H54 (cell line): ENCODE measurements at regions not wholly inside any gene's neighbourhood (a gene's known extent, or its start where the extent isn't known, plus 50 kb on each side); places are given as distances from the start of the nearest gene placed in this dataset.

Experiments used
- DNase-seq: peaks from one replicate; pipeline ENCODE4 v3.0.0; 2011; ENCODE audit warnings: low spot score, mixed read lengths; ENCODE audit not compliant: insufficient read length
- FAIRE-seq: peaks from 3 replicates; lab custom pipeline; 2011; peaks lifted over from hg19 to GRCh38; lab: Jason Lieb, UNC
- POLR2A ChIP-seq: IDR thresholded peaks from 2 replicates; pipeline ENCODE4 v1.6.1; 2011; ENCODE audit warnings: low read depth, mild to moderate bottlenecking, low read length

DNA sequence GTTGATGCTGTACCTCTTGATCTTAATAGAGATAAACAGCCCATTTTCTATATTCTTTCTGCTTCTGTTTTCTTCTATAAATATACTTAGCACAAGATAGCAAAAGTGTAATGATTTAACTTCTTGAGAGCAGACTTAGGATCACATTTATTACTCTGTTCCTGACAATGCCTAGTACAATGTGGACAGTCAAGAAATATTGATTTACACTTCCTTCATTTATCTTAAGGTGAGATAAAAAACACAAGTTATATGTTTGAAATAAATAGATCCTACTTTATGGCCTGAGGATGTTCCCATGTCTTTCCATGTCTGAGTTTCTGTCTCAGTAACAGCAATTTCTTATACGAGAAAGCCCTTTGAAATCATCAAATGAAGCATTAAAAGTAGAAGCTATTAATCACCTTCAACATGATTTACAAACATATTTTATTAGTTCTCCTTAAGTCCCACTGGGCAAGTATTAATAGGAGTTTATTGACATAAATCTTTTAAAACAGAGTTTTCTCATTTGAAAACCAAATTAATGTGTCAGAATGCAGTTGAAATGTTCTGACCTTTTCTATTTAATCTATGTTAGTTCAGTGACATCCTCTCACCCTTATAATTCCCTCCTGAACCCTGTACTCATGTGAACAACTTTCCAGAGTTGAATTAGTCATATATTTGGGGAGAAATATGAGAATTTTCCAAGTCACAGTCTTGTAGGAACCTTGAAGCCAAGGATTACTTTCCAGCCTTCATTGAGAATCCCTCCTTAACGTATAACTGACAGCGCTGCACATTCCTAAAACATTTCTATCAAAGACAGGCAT is 1611.7 kb upstream of the TENM4 start:
- DNase-seq, result no peak
- no peak for TF ChIP-seq POLR2A
- no peak for FAIRE-seq

DNA sequence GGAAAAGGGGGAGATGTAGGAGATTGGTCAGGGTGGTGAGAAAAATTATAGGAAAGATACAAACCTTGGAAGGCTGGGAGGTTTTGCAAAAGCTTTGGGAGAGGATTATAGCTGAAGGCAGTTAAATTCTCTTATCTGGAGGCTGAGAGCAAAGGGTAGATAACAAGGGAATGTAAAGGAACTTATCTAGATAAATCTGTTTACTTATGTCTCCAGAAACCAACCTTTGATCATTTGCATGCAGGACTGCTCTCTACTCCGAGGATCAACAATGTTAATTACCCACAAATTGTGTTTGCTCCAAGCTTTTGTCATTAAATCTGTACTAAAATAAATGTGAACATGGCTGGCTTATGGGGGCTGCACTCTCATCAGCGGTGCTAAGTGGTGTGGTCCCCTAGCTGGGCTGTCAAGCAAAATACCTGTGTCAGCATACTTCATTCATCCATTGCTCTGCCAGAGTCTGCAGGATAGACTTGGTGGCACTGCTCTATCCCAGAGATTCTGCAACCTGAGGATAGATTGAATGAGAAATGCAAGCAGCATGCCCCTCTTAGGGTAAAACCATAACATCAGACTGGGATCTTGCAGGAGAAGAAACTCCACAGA is 1599.2 kb upstream of the TENM4 start:
- TF ChIP-seq POLR2A, result no peak
- DNase-seq (no peak), FAIRE-seq (no peak)

DNA sequence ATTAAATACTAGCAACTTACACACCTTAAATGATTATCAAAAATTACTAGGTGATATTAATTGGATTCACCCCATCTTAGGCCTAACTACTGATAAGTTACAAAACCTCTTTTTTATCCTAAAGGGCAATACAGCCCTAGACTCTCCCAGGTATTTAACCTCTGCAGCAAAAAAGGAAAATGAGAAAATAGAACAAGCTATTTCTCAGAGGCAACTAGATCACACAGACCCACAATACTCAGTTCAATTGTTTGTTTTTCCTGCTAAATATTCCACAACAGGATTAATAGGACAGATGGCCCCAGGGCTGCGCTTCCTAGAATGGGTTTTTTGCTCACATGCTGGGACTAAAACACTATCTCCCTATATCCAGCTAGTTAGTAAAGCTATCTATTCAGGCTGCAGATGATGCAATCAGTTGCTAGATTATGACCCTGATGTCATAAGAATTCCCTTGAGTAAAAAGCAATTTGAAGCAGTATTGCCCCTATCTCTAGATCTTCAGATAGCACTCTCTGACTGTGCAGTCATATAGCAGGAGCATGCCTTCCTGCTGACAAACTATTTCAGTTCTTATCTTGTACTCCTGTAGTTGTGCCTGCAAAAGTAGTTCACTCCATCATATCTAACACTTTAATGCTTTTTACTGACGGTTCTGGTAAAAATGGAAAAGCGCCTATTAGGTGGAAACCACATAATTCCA is 1595.5 kb upstream of the TENM4 start:
- DNase-seq, result no peak
- TF ChIP-seq POLR2A, result no peak
- no peak for FAIRE-seq

DNA sequence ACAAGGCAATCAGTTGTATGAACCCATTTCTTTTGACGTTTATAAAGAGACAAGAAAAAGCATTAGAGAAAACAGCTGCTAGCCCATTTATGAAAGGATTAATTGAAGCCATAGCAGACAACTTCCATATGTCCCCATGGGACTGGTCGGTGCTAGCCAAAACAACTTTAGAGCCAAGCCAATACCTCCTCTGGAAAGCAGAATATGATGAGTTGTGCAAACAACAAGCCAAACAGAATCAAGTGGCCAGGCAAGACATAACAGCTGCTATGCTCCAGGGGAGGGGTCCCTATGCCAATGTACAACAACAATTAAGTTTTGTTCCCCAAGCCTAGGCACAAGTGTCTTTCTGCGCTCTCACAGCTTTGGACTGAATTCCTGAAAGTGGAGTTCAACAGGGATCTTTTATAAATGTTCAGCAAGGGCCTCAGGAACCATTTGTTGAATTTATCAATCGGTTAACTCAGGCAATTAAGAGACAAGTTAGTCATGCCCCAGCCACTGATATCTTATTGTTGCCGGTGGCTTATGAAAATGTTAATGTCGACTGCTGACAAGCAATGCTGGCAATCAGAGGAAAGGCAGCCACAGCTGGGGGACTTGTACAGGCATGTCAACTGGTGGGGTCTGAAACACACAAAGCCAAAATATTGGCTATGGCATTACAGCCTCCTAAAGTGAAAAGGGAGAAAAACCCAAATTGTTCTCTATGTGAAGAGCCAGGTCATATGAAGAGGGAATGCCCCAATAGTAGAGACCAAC is 1593.1 kb upstream of the TENM4 start:
- TF ChIP-seq POLR2A, result no peak
- no peak for FAIRE-seq
- no peak for DNase-seq

DNA sequence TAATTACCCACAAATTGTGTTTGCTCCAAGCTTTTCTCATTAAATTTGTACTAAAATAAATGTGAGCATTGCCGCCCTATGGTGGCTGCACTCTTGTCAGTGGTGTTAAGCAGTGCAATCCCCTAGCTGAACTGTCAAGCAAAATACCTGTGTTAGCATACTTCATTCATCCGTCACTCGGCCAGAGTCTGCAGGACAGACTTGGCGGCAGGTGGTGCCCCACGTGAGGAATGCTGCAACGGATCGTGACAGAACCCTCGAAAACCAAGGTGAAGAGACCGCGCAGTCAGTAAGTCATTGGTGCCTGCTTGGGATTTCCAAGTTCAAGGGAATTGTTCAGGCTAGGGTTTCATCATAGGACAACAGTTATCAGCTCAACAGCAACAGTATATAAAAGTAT is 1592.1 kb upstream of the TENM4 start:
- no peak for FAIRE-seq
- no peak for TF ChIP-seq POLR2A
- no peak for DNase-seq

DNA sequence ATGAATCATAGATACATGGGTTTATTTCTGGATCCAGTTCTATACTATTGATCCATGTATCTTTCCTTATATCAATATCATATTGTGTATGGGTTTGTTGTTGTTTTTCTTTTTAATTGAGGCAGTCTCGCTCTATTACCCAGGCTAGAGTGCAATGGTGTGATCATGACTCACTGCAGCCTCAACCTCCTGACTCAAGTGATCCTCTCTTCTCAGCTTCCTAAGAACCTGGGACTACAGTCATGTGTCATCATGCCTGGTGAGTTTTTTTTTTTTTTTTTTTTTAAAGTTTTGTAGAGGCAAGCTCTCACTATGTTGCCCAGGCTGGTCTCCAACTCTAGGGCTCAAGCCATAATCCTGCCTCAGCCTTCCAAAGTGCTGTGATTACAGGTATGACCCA is 1589.4 kb upstream of the TENM4 start:
- DNase-seq (no peak), FAIRE-seq (no peak)
- TF ChIP-seq POLR2A, result no peak

DNA sequence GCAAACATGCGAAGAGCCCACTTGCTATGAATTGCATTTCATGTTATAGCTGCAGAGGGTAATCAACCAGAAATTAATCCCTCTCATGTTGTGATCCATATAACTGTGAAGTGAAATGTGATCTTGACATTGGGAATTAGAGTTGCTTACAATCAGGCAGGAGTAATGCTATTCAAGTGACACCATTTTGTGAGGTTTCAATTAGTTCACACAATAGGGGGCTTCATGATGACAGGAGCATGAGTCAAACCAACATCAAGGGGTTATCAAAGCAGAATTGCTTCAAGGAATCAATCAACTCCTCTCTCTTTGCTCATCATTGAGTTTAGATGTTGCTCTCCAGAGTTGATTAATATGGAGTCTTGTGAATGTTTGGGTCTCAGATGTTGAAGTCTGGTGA is 1585.2 kb upstream of the TENM4 start:
- DNase-seq, result no peak
- no peak for TF ChIP-seq POLR2A
- FAIRE-seq, result peak; percentile 64

DNA sequence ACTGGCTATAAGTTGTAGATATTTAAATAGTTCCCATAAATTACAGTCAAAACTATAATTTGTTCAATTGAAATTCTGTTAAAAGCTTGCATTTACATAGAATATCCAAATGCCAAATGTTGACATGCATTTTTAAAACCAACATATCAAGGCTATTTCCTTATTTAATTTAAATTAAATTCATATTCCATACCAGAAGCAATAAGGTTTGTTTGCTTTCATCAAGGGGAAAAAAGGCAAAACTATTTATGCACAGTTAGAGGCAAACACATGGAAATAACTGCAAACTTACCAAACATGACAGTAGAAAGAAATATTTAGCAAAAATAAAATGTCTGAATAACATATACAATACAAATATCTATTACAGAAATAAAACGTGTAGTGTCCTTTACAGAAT is 1581.2 kb upstream of the TENM4 start:
- FAIRE-seq (no peak), DNase-seq (no peak)
- TF ChIP-seq POLR2A, result no peak

DNA sequence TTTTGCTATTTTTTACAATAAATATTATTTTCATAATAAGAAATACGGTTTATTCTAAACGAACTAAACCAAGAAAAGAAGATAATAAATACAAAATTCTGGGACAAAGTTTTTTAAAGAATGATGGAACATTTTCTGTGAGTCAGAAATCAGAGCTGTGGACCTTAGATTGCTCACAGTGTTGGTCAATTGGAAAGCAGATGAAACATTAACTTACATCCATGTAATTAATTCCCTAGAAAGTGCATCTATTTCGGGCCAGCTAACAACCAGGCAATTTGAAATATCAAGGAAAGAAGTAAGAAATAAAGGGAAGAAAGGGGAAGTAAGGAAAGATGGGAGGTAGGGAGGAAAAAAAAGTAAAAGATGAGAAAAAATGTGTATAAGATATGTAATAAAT is 1569.8 kb upstream of the TENM4 start:
- no peak for TF ChIP-seq POLR2A
- FAIRE-seq (no peak), DNase-seq (no peak)

DNA sequence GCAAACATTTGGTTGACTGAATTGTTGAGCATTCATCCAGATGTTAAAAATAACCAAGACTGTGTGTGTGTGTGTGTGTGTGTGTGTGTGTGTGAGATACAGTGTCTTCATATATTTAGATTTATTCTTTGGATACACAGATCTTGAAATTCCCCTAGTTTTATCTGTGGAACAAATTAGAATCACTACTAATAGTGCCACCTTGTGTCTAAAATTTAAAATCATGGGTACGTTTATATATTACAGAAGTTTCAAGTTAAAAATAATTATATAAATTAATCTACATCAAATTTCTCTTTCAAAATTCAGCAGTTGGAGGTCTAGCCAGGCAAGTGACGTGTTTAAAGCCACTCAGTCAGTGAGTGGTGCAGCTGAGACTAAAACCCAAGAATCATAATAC is 1566.2 kb upstream of the TENM4 start:
- TF ChIP-seq POLR2A, result no peak
- FAIRE-seq (no peak), DNase-seq (no peak)

DNA sequence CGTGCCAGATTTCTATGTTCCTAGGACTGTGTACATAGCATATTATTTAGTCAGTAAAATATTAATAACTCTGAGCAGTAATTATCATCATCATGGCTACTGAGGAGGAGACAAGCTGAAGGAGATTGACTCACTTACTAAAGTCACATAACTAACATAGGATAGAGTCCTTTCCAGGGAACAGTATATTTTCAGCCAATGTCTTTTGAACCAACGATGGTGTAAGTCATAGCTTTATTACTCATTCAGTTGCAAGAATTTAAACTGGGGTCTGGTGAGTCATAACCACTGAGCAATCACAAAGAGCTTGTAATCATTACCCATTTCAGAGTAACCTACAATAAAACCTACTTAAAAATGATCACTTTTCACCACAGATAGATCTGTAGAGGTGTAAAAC is 1564.8 kb upstream of the TENM4 start:
- DNase-seq, result peak; percentile 24
- TF ChIP-seq POLR2A, result no peak
- peak; percentile 98 for FAIRE-seq

DNA sequence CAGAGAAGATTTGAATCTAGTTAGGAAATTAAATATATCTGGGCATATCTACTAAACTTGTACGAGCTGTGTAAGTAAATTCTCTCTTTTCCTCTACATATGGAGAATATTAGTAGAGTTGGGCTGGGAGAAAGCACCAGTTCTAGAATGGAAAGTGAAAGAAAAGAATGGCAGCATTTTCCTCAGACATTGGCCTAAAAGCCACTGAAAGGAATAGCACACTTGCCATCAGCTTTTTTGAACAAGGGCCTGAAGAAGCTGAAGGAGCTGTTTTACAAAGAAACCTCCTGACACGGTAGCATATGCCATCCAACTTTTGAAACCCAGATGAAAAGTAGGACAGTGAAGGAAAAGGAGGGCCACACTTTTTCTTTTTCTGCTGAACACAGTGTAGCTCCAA is 1563.7 kb upstream of the TENM4 start:
- DNase-seq (no peak), FAIRE-seq (no peak)
- no peak for TF ChIP-seq POLR2A

DNA sequence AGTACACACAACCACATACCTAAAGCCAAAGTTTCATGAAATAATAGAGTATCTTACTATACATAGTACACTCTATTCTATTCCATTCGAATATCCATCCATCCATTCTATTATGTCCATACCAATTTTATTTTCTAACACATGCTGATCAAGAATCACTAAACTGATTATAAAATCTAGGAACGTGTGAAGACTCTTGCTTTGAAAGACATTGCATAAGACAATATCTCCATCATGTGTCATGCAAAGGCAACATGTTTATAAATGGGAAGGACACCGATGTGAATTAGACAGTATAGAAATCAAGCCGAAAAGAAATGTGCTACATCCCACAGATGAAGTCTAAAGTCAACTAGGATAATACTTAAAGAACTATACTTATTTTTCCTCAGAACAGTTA is 1561.5 kb upstream of the TENM4 start:
- TF ChIP-seq POLR2A, result no peak
- no peak for DNase-seq
- FAIRE-seq, result no peak

DNA sequence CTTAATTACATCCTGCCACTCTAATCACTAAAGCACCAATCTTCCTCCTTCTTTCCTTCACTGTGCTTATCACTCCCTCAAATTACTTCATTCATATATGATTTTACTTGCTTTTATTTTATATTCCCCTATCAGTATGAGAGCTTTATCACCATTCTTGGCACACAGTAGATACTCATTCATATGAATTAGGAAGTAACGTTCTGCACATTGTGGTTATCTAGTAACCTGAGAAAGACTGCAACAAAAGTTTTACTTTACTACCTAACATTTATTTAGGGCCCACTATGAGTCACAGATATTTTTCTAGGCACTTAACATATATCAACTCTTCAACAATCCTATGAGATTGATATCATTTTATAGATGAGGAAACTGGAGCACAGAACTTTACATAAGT is 1559.9 kb upstream of the TENM4 start:
- DNase-seq, result no peak
- TF ChIP-seq POLR2A, result no peak
- no peak for FAIRE-seq
